Erythroblast (primary cell): ENCODE measurements at regions not wholly inside any gene's neighbourhood (a gene's known extent, or its start where the extent isn't known, plus 50 kb on each side); places are given as distances from the start of the nearest gene placed in this dataset.

Experiments used
- GATA1 ChIP-seq: IDR thresholded peaks from 2 replicates; pipeline ENCODE4 v1.6.1; 2011; ENCODE audit warnings: low read depth, mild to moderate bottlenecking, control low read depth, low read length, moderate library complexity
- POLR2A ChIP-seq: IDR thresholded peaks from 2 replicates; pipeline ENCODE4 v1.6.1; 2011; ENCODE audit warnings: mild to moderate bottlenecking, low read length

DNA sequence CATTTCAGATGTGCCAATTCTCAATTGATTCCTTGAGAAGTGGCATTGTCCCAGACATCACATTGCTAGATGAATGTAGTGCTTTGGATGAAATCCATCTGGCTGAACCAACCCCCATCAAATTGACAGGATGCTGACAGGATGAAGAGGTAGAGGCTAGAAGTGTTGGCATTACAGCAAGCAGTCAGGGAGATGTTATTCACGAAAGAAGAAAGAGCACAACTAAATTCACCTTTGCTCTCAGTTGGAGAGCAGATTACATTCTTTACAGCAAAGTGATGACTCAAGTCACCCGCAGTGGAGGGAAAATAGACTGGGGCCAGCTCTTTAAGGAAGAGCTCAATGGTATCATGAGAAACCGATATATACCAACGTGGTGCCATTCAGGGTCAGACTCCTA lies 259.6 kb downstream of the C4orf33 start:
- TF ChIP-seq POLR2A (no peak), GATA1 (no peak)
